SK-N-SH (cell line): ENCODE measurements at regions not wholly inside any gene's neighbourhood (a gene's known extent, or its start where the extent isn't known, plus 50 kb on each side); places are given as distances from the start of the nearest gene placed in this dataset.

Experiments used
- CTCF ChIA-PET: fragments of 300-600, 350-600 bp; formaldehyde crosslinking; extraction: SDS; loops from one replicate; lab custom pipeline; 2021; lab: Yijun Ruan, JAX
- POLR2A ChIA-PET: fragments of 350-600 bp; sonication (Branson Sonifier 250); formaldehyde crosslinking; extraction: SDS; loops from one replicate; lab custom pipeline; 2020; ENCODE audit warnings: antibody characterized with exemption, inconsistent platforms; lab: Yijun Ruan, JAX
- DNase-seq: peaks from one replicate; pipeline ENCODE4 v3.0.0; 2012
- H2AFZ ChIP-seq: fragments of 200-600 bp; sonication (generic); 2 replicates; pipeline ENCODE4 v1.8.1; 2016; ENCODE audit warnings: antibody characterized with exemption, mild to moderate bottlenecking, low read depth
- H3F3A ChIP-seq: fragments of 200-600 bp; sonication (generic); replicated peaks from 2 replicates; pipeline ENCODE3; 2016; ENCODE audit warnings: antibody characterized with exemption, mild to moderate bottlenecking; ENCODE audit not compliant: insufficient read depth
- H3K27ac ChIP-seq, 2 experiments: fragments of 200-500 bp in 1 of 2; fragments of 200-600 bp in 1 of 2; sonication (Bioruptor generic) in 1 of 2; sonication (generic), shearing (Covaris generic) in 1 of 2; 2 replicates each; pipeline versions ENCODE4 v1.5.1 to v1.6.1; 2014 to 2016; ENCODE audit warnings: low read depth in 2 of 2, inconsistent platforms in 1 of 2, low read length in 1 of 2, mild to moderate bottlenecking in 1 of 2, mixed read lengths in 1 of 2
- H3K27me3 ChIP-seq: fragments of 200-600 bp; sonication (generic), shearing (Covaris generic); 2 replicates; pipeline ENCODE4 v1.6.1; 2016; ENCODE audit warnings: mixed run types; ENCODE audit not compliant: insufficient read depth
- H3K36me3 ChIP-seq, 2 experiments: fragments of 200-500 bp in 1 of 2; fragments of 200-600 bp in 1 of 2; sonication (Bioruptor generic) in 1 of 2; sonication (generic) in 1 of 2; replicated peaks in 1 of 2; 2 replicates each; pipeline versions ENCODE3 to v1.5.1; 2014 to 2016; ENCODE audit warnings: low read length in 1 of 2, mild to moderate bottlenecking in 1 of 2; ENCODE audit not compliant: insufficient read depth in 2 of 2, control insufficient read depth in 1 of 2
- H3K4me1 ChIP-seq, 2 experiments: fragments of 200-500 bp in 1 of 2; fragments of 200-600 bp in 1 of 2; sonication (Bioruptor generic) in 1 of 2; sonication (generic), shearing (Covaris generic) in 1 of 2; 2 replicates each; pipeline versions ENCODE4 v1.5.1 to v1.6.1; 2014 to 2016; ENCODE audit warnings: low read depth in 1 of 2, low read length in 1 of 2, mixed run types in 1 of 2; ENCODE audit not compliant: insufficient read depth in 2 of 2, control insufficient read depth in 1 of 2
- H3K4me2 ChIP-seq: fragments of 200-600 bp; sonication (generic), shearing (Covaris generic); 2 replicates; pipeline ENCODE4 v1.6.1; 2017; ENCODE audit warnings: mixed run types
- H3K4me3 ChIP-seq, 2 experiments: fragments of 200-500 bp in 1 of 2; fragments of 200-600 bp in 1 of 2; sonication (Bioruptor generic) in 1 of 2; sonication (generic), shearing (Covaris generic) in 1 of 2; 2 replicates each; pipeline versions ENCODE4 v1.5.1 to v1.8.1; 2014 to 2016; ENCODE audit warnings: low read depth in 2 of 2, inconsistent platforms in 1 of 2, low read length in 1 of 2, mild to moderate bottlenecking in 1 of 2, mixed read lengths in 1 of 2, moderate library complexity in 1 of 2
- H3K79me2 ChIP-seq: fragments of 200-600 bp; sonication (generic); 2 replicates; pipeline ENCODE4 v1.8.1; 2017; ENCODE audit warnings: mild to moderate bottlenecking; ENCODE audit not compliant: insufficient read depth
- H3K9ac ChIP-seq: fragments of 200-600 bp; sonication (generic); 2 replicates; pipeline ENCODE4 v1.6.1; 2017; ENCODE audit warnings: mixed run types
- H3K9me2 ChIP-seq: fragments of 200-600 bp; sonication (generic); 2 replicates; pipeline ENCODE4 v1.6.1; 2017; ENCODE audit warnings: mixed run types
- H3K9me3 ChIP-seq: fragments of 200-600 bp; sonication (generic); 2 replicates; pipeline ENCODE4 v1.6.1; 2017; ENCODE audit warnings: mixed run types, mild to moderate bottlenecking, moderate library complexity
- H4K20me1 ChIP-seq: fragments of 200-600 bp; sonication (generic); 2 replicates; pipeline ENCODE4 v1.6.1; 2017; ENCODE audit warnings: mild to moderate bottlenecking, mixed run types; ENCODE audit not compliant: insufficient read depth
- ELF1 ChIP-seq: IDR thresholded peaks from 2 replicates; pipeline ENCODE4 v1.4.0; 2012
- EP300 ChIP-seq, 2 experiments: IDR thresholded peaks; 2 replicates each; pipeline versions ENCODE4 v1.4.0 to v1.6.1; 2012; ENCODE audit warnings: borderline replicate concordance in 1 of 2, low read depth in 1 of 2, low read length in 1 of 2
- FOSL2 ChIP-seq: IDR thresholded peaks from 2 replicates; pipeline ENCODE4 v1.4.0; 2012; ENCODE audit warnings: low read depth, mild to moderate bottlenecking, moderate library complexity, borderline replicate concordance
- FOXJ3 ChIP-seq: sonication (generic); formaldehyde crosslinking; IDR thresholded peaks from 2 replicates; pipeline ENCODE4 v1.5.1; 2020; ENCODE audit warnings: mild to moderate bottlenecking, missing genetic modification reagents
- GATA2 ChIP-seq: sonication (generic); formaldehyde crosslinking; IDR thresholded peaks from 2 replicates; pipeline ENCODE4 v1.5.0; 2020; ENCODE audit warnings: mild to moderate bottlenecking, missing genetic modification reagents
- JUND ChIP-seq: IDR thresholded peaks from 2 replicates; pipeline ENCODE4 v1.4.0; 2012
- MEF2A ChIP-seq: IDR thresholded peaks from 2 replicates; pipeline ENCODE4 v1.4.0; 2012; ENCODE audit warnings: low read depth, borderline replicate concordance
- NFIC ChIP-seq: IDR thresholded peaks from 2 replicates; pipeline ENCODE4 v1.4.0; 2012; ENCODE audit warnings: borderline replicate concordance
- NRF1 ChIP-seq: IDR thresholded peaks from 2 replicates; pipeline ENCODE4 v1.6.1; 2012; ENCODE audit warnings: low read depth, mild to moderate bottlenecking, low read length
- POLR2AphosphoS5 ChIP-seq: IDR thresholded peaks from 2 replicates; pipeline ENCODE4 v1.6.1; 2012; ENCODE audit warnings: low read depth, low read length
- RAD21 ChIP-seq: IDR thresholded peaks from 2 replicates; pipeline ENCODE4 v1.6.1; 2012; ENCODE audit warnings: mild to moderate bottlenecking, low read length
- RCOR1 ChIP-seq: fragments of 150-350 bp; IDR thresholded peaks from 2 replicates; pipeline ENCODE4 v1.6.1; 2017; ENCODE audit warnings: antibody characterized with exemption, low read length
- RXRA ChIP-seq: IDR thresholded peaks from 2 replicates; pipeline ENCODE4 v1.4.0; 2012; ENCODE audit warnings: low read depth, mild to moderate bottlenecking, borderline replicate concordance
- SIN3A ChIP-seq: IDR thresholded peaks from 2 replicates; pipeline ENCODE4 v1.6.1; 2012; ENCODE audit warnings: low read depth, mild to moderate bottlenecking, low read length, moderate library complexity, borderline replicate concordance
- TAF1 ChIP-seq: IDR thresholded peaks from 2 replicates; pipeline ENCODE4 v1.6.1; 2012; ENCODE audit warnings: low read depth, mild to moderate bottlenecking, low read length, moderate library complexity, borderline replicate concordance
- YY1 ChIP-seq: IDR thresholded peaks from 2 replicates; pipeline ENCODE4 v1.4.0; 2012; ENCODE audit warnings: low read depth, mild to moderate bottlenecking
- ZBTB33 ChIP-seq: IDR thresholded peaks from 2 replicates; pipeline ENCODE4 v1.4.0; 2012; ENCODE audit warnings: low read depth, borderline replicate concordance
- WGBS: methylation state at CpG from one replicate; pipeline ENCODE4 v1.1.6; 2017; ENCODE audit warnings: low lambda C conversion rate; 5-methylcytosine and 5-hydroxymethylcytosine counted together
- TF ChIP-seq, protein P1 (sequence below): IDR thresholded peaks from 2 replicates; pipeline ENCODE4; 2012
- TF ChIP-seq, protein P2 (sequence below): IDR thresholded peaks from 2 replicates; pipeline ENCODE4 v1.4.0; 2012; ENCODE audit warnings: low read depth, borderline replicate concordance

DNA sequence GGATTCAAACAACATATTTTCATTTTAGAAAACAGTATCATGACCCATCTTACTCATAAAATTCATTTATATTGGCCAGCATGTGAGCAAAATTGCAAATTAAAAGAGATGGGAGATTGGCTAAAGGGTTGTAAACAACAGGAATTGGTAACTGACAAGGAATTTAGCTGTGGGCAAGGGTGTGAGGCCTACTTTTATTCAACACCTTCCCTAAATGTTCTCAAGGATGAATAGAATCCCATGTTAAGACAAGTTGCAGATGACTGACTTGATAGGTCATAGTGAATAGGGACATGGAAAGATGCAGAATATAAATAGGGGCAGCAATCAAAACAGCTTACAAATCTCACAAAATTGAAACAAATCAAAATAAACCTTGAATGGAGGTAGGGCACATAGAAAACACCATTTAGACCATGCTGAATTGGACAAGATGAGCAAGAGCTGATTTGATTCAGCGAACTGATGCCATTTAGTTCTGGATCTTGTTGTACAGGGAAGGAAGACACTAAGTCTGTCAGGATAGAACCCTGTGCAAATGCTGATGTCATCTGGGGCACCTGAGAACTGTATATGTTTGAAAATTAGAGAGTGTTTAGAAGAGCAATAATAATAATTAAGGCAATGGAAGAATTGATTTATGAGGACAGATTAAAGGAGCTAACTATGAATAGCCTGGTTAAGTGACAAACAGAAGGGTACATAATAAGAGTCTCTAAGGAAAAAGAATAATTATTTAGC is 509.7 kb downstream of the ZEB2 start:
- H2AFZ ChIP-seq = no peak overlapping the region
- WGBS = 86% methylated on average over 1 of the region's 1 CpG
- DNase-seq = no peak
- no peak overlapping the region for H3K9ac ChIP-seq
- no peaks in the 10 kb centered on the region for H3K36me3 ChIP-seq
- CTCF ChIA-PET = no interaction called here
- no peak overlapping the region for H3K4me3 ChIP-seq
- H3K9me3 ChIP-seq = no peaks in the 10 kb centered on the region
- no peaks in the 10 kb centered on the region for H3K27me3 ChIP-seq
- no peaks in the 10 kb centered on the region for H3F3A ChIP-seq
- peaks cover 0 to 13% of the 10 kb centered on the region in 2 experiments; a peak in 2 of 4 replicates for H3K4me1 ChIP-seq
- no peaks in the 10 kb centered on the region for H4K20me1 ChIP-seq
- H3K79me2 ChIP-seq = no peaks in the 10 kb centered on the region
- no peak overlapping the region for H3K27ac ChIP-seq
- POLR2A ChIA-PET = no interaction called here
- TF ChIP-seq SIN3A (no peak), POLR2AphosphoS5 (no peak), JUND (no peak), YY1 (no peak), FOXJ3 (CRISPR knock-in tag) (no peak), GATA2 (CRISPR knock-in tag) (no peak), NRF1 (no peak), RAD21 (no peak), NFIC (no peak), ELF1 (no peak), RXRA (no peak), RCOR1 (no peak), MEF2A (no peak), EP300 (IDR thresholded peaks at IDR 0.05; ENCODE audit: borderline replicate concordance in 1 of 2, low read depth in 1 of 2, low read length in 1 of 2) (no peak), ZBTB33 (no peak), TAF1 (no peak), FOSL2 (no peak)
- TF ChIP-seq, protein P1, sequence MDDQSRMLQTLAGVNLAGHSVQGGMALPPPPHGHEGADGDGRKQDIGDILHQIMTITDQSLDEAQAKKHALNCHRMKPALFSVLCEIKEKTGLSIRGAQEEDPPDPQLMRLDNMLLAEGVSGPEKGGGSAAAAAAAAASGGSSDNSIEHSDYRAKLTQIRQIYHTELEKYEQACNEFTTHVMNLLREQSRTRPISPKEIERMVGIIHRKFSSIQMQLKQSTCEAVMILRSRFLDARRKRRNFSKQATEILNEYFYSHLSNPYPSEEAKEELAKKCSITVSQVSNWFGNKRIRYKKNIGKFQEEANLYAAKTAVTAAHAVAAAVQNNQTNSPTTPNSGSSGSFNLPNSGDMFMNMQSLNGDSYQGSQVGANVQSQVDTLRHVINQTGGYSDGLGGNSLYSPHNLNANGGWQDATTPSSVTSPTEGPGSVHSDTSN = no peak
- TF ChIP-seq, protein P2, sequence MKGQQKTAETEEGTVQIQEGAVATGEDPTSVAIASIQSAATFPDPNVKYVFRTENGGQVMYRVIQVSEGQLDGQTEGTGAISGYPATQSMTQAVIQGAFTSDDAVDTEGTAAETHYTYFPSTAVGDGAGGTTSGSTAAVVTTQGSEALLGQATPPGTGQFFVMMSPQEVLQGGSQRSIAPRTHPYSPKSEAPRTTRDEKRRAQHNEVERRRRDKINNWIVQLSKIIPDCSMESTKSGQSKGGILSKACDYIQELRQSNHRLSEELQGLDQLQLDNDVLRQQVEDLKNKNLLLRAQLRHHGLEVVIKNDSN = no peak
- no peak overlapping the region for H3K4me2 ChIP-seq
- no peaks in the 10 kb centered on the region for H3K9me2 ChIP-seq
